IMR-90 (cell line): ENCODE measurements at regions not wholly inside any gene's neighbourhood (a gene's known extent, or its start where the extent isn't known, plus 50 kb on each side); places are given as distances from the start of the nearest gene placed in this dataset.

Experiments
- ATAC-seq: fragments of 200-7000 bp; cut with Tn5 transposase; 2 replicates; pipeline ENCODE4 v1.9.1; 2020; ENCODE audit warnings: low read depth, mild to moderate bottlenecking, moderate library complexity
- BruUV-seq: library from RNA; stranded (reverse); fragments of 400-500 nt; replicated peaks from 2 replicates; lab custom pipeline; 2021; lab: Mats Ljungman, UMichigan
- CTCF ChIA-PET: fragments of 300-600 bp; formaldehyde crosslinking; extraction: SDS; loops from one replicate; lab custom pipeline; 2021; ENCODE audit warnings: antibody characterized with exemption; lab: Yijun Ruan, JAX
- POLR2A ChIA-PET: fragments of 300-600 bp; sonication (Branson Sonifier 250); formaldehyde crosslinking; loops from one replicate; lab custom pipeline; 2022; ENCODE audit warnings: antibody characterized with exemption; ENCODE audit not compliant: unreplicated experiment; lab: Charles Lee
- DNase-seq: peaks from one replicate; pipeline ENCODE4 v3.0.0; 2013
- H2AFZ ChIP-seq: replicated peaks from 2 replicates; pipeline ENCODE3; 2013; ENCODE audit warnings: low read length, mild to moderate bottlenecking; ENCODE audit not compliant: poor library complexity
- H2AK5ac ChIP-seq: 2 replicates; pipeline ENCODE4 v1.6.1; 2013; ENCODE audit warnings: low read depth, low read length, inconsistent platforms
- H2AK9ac ChIP-seq: replicated peaks from 2 replicates; pipeline ENCODE3; 2013; ENCODE audit warnings: mild to moderate bottlenecking, low read depth, low read length, moderate library complexity; ENCODE audit not compliant: poor library complexity
- H2BK120ac ChIP-seq: 2 replicates; pipeline ENCODE4 v1.6.1; 2013; ENCODE audit warnings: low read depth, low read length, inconsistent platforms
- H2BK15ac ChIP-seq: 3 replicates; pipeline ENCODE4 v1.6.1; 2013; ENCODE audit warnings: low read depth, low read length, inconsistent platforms
- H2BK20ac ChIP-seq: 2 replicates; pipeline ENCODE4 v1.6.1; 2013; ENCODE audit warnings: low read depth, mild to moderate bottlenecking, inconsistent platforms, low read length, moderate library complexity
- H2BK5ac ChIP-seq: 2 replicates; pipeline ENCODE4 v1.6.1; 2013; ENCODE audit warnings: mild to moderate bottlenecking, low read depth, low read length, inconsistent platforms; ENCODE audit not compliant: poor library complexity, severe bottlenecking
- H3K14ac ChIP-seq: replicated peaks from 2 replicates; pipeline ENCODE4 v1.6.1; 2013; ENCODE audit warnings: low read depth, low read length, inconsistent platforms
- H3K18ac ChIP-seq: 2 replicates; pipeline ENCODE4 v1.6.1; 2013; ENCODE audit warnings: low read depth, low read length, control low read depth
- H3K23ac ChIP-seq: 2 replicates; pipeline ENCODE4 v1.6.1; 2013; ENCODE audit warnings: low read depth, low read length, inconsistent platforms
- H3K27ac ChIP-seq: 2 replicates; pipeline ENCODE4 v1.5.1; 2013; ENCODE audit warnings: mild to moderate bottlenecking, control low read depth, low read length; ENCODE audit not compliant: insufficient read depth
- H3K27me3 ChIP-seq: 2 replicates; pipeline ENCODE4 v1.6.1; 2013; ENCODE audit warnings: low read length; ENCODE audit not compliant: control insufficient read depth, insufficient read depth
- H3K36me3 ChIP-seq: 2 replicates; pipeline ENCODE4 v1.6.1; 2013; ENCODE audit warnings: low read length, mixed read lengths; ENCODE audit not compliant: control insufficient read depth, insufficient read depth
- H3K4ac ChIP-seq: 2 replicates; pipeline ENCODE4 v1.6.1; 2013; ENCODE audit warnings: low read depth, low read length, inconsistent platforms
- H3K4me1 ChIP-seq: 2 replicates; pipeline ENCODE4 v1.6.1; 2013; ENCODE audit warnings: low read length, mixed read lengths; ENCODE audit not compliant: control insufficient read depth, insufficient read depth
- H3K4me2 ChIP-seq: 2 replicates; pipeline ENCODE4 v1.6.1; 2013; ENCODE audit warnings: low read depth, mild to moderate bottlenecking, control low read depth, low read length, moderate library complexity
- H3K4me3 ChIP-seq: 2 replicates; pipeline ENCODE4 v1.5.1; 2013; ENCODE audit warnings: low read depth, mild to moderate bottlenecking, control low read depth, low read length, moderate library complexity; ENCODE audit not compliant: insufficient read depth
- H3K56ac ChIP-seq: 2 replicates; pipeline ENCODE4 v1.6.1; 2013; ENCODE audit warnings: low read length, inconsistent platforms; ENCODE audit not compliant: insufficient read depth; ENCODE audit errors: extremely low read depth
- H3K79me1 ChIP-seq, 2 experiments: 2 replicates each; pipeline ENCODE4 v1.6.1; 2013; ENCODE audit warnings: low read length in 2 of 2, inconsistent platforms in 1 of 2, low read depth in 1 of 2
- H3K9ac ChIP-seq: 2 replicates; pipeline ENCODE4 v1.6.1; 2013; ENCODE audit warnings: low read depth, low read length, control low read depth
- H3K9me1 ChIP-seq: 2 replicates; pipeline ENCODE4 v1.6.1; 2013; ENCODE audit warnings: low read length, inconsistent platforms; ENCODE audit not compliant: insufficient read depth
- H3K9me3 ChIP-seq: 2 replicates; pipeline ENCODE4 v1.6.1; 2013; ENCODE audit warnings: low read length; ENCODE audit not compliant: control insufficient read depth, insufficient read depth
- H4K20me1 ChIP-seq: 2 replicates; pipeline ENCODE4 v1.6.1; 2013; ENCODE audit warnings: low read length, inconsistent platforms; ENCODE audit not compliant: insufficient read depth
- H4K5ac ChIP-seq: 2 replicates; pipeline ENCODE4 v1.6.1; 2013; ENCODE audit warnings: mild to moderate bottlenecking, low read depth, low read length, control low read depth
- H4K8ac ChIP-seq, 2 experiments: 2 replicates each; pipeline ENCODE4 v1.6.1; 2013; ENCODE audit warnings: low read depth in 2 of 2, low read length in 2 of 2, control low read depth in 1 of 2, inconsistent platforms in 1 of 2
- H4K91ac ChIP-seq: 2 replicates; pipeline ENCODE4 v1.6.1; 2013; ENCODE audit warnings: low read depth, low read length, inconsistent platforms; ENCODE audit not compliant: insufficient read depth
- BHLHE40 ChIP-seq: fragments of 150-350 bp; IDR thresholded peaks from 2 replicates; pipeline ENCODE4 v1.6.1; 2016; ENCODE audit warnings: mild to moderate bottlenecking, low read depth, low read length
- CTCF ChIP-seq: conservative IDR thresholded peaks from 2 replicates; pipeline ENCODE4 v1.5.1; 2012; ENCODE audit warnings: mild to moderate bottlenecking, low read depth, low read length, improper control_type of control experiment
- FOS ChIP-seq: fragments of 150-350 bp; IDR thresholded peaks from 2 replicates; pipeline ENCODE4 v1.6.1; 2016; ENCODE audit warnings: low read depth, low read length
- MAFK ChIP-seq: IDR thresholded peaks from 2 replicates; pipeline ENCODE4 v1.6.1; 2012; ENCODE audit warnings: low read depth, low read length, improper control_type of control experiment
- MXI1 ChIP-seq: IDR thresholded peaks from 2 replicates; pipeline ENCODE4 v1.6.1; 2012; ENCODE audit warnings: low read depth, mild to moderate bottlenecking, low read length, moderate library complexity, borderline replicate concordance
- NFE2L2 ChIP-seq: fragments of 150-350 bp; IDR thresholded peaks from 2 replicates; pipeline ENCODE4 v1.6.1; 2016; ENCODE audit warnings: low read depth, mild to moderate bottlenecking, low read length
- RAD21 ChIP-seq: IDR thresholded peaks from 2 replicates; pipeline ENCODE4 v1.6.1; 2012; ENCODE audit warnings: low read length, improper control_type of control experiment
- RCOR1 ChIP-seq: IDR thresholded peaks from 2 replicates; pipeline ENCODE4 v1.6.1; 2012; ENCODE audit warnings: mild to moderate bottlenecking, low read length, improper control_type of control experiment; ENCODE audit not compliant: insufficient replicate concordance
- RFX5 ChIP-seq: IDR thresholded peaks from 2 replicates; pipeline ENCODE4 v1.8.0; 2012; ENCODE audit warnings: low read depth, mild to moderate bottlenecking, low read length, moderate library complexity
- WGBS, 2 experiments: methylation state at CpG; one replicate each; pipeline versions ENCODE4 v1.1.5 to v1.1.7; 2013; ENCODE audit warnings: missing lambda C conversion rate in 2 of 2; ENCODE audit not compliant: insufficient read length in 1 of 2; ENCODE audit errors: extremely low coverage in 2 of 2; 5-methylcytosine and 5-hydroxymethylcytosine counted together
- dilution Hi-C: fragments of 300-500 bp; cut with HindIII; formaldehyde crosslinking; loops from one replicate; pipeline ENCODE4 v1.14.3; 2018; ENCODE audit warnings: low sequenced_read_pairs; ENCODE audit not compliant: unreplicated experiment
- in situ Hi-C: fragments of 300-500 bp; cut with MboI; formaldehyde crosslinking; loops from 3 replicates; pipeline ENCODE4 v1.14.3; 2019; ENCODE audit warnings: low sequenced_read_pairs, inconsistent platforms, mixed read lengths
- intact Hi-C: fragments of 100-400 bp; cut with micrococcal nuclease; formaldehyde crosslinking; loops from 2 replicates; pipeline ENCODE4 v1.10.0; 2022
- TF ChIP-seq, protein P1 (sequence below): fragments of 150-350 bp; IDR thresholded peaks from 2 replicates; pipeline ENCODE4 v1.6.1; 2017; ENCODE audit warnings: mild to moderate bottlenecking, antibody characterized with exemption, low read length, low read depth
- TF ChIP-seq, protein P2 (sequence below): fragments of 150-350 bp; IDR thresholded peaks from 2 replicates; pipeline ENCODE4 v1.6.1; 2016; ENCODE audit warnings: low read depth, mild to moderate bottlenecking, low read length, moderate library complexity, borderline replicate concordance

GRCh38 chr22:27455526-27455925 lies 346.0 kb downstream of the MN1 start:
- DNase-seq: no peak

More at GRCh38 chr22:27455526-27455925, 346.0 kb downstream of the MN1 start:
- no peak overlapping the region for H4K91ac ChIP-seq
- no peaks in the 10 kb centered on the region for H3K36me3 ChIP-seq
- ChIA-PET CTCF (no interaction called here), POLR2A (no interaction called here)
- WGBS, 2 experiments: 80% methylated on average over 1 of the region's 2 CpGs; no CpG with 5 or more reads in 1 of the 2 experiments
- H2BK15ac ChIP-seq: 0 out of 3 replicates have a peak overlapping the region, but pooled peaks have one; percentile 52
- H2AK5ac ChIP-seq: no peak overlapping the region
- no peak overlapping the region for H3K18ac ChIP-seq
- no peak overlapping the region for H4K8ac ChIP-seq
- H3K4me3 ChIP-seq: no peak overlapping the region
- no peak overlapping the region for H3K4me2 ChIP-seq
- H2AFZ ChIP-seq: no peak overlapping the region
- no peak overlapping the region for H3K56ac ChIP-seq
- TF ChIP-seq NFE2L2 (no peak), RAD21 (no peak), BHLHE40 (no peak), FOS (no peak), CTCF (no peak), RCOR1 (no peak), RFX5 (no peak), MAFK (no peak), MXI1 (no peak)
- TF ChIP-seq, protein P1, sequence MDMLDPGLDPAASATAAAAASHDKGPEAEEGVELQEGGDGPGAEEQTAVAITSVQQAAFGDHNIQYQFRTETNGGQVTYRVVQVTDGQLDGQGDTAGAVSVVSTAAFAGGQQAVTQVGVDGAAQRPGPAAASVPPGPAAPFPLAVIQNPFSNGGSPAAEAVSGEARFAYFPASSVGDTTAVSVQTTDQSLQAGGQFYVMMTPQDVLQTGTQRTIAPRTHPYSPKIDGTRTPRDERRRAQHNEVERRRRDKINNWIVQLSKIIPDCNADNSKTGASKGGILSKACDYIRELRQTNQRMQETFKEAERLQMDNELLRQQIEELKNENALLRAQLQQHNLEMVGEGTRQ: no peak
- TF ChIP-seq, protein P2, sequence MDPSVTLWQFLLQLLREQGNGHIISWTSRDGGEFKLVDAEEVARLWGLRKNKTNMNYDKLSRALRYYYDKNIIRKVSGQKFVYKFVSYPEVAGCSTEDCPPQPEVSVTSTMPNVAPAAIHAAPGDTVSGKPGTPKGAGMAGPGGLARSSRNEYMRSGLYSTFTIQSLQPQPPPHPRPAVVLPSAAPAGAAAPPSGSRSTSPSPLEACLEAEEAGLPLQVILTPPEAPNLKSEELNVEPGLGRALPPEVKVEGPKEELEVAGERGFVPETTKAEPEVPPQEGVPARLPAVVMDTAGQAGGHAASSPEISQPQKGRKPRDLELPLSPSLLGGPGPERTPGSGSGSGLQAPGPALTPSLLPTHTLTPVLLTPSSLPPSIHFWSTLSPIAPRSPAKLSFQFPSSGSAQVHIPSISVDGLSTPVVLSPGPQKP: no peak
- H3K14ac ChIP-seq: no peak overlapping the region
- in situ Hi-C loops (no loop called here), dilution Hi-C loops (no loop called here), intact Hi-C loops (loop anchor here (5.0 kb wide), 1 partner anchor 33 kb away; no protein-coding TSS in a partner anchor)
- no peak overlapping the region for H4K5ac ChIP-seq
- no TSS peak for BruUV-seq
- no peak overlapping the region for H3K27ac ChIP-seq
- no peaks in the 10 kb centered on the region for H4K20me1 ChIP-seq
- no peak for ATAC-seq
- peaks cover 14% of the 10 kb centered on the region for H3K9me1 ChIP-seq
- no peak overlapping the region for H2BK5ac ChIP-seq
- 0 out of 2 replicates have a peak overlapping the region, but pooled peaks have one; percentile 18 for H2BK120ac ChIP-seq
- peak overlapping the region; percentile 58 for H2BK20ac ChIP-seq
- H3K27me3 ChIP-seq: peaks cover 1% of the 10 kb centered on the region; the same call in 1 of the 2 replicates
- no peaks in the 10 kb centered on the region for H3K79me1 ChIP-seq
- no peak overlapping the region for H2AK9ac ChIP-seq
- H3K9me3 ChIP-seq: peaks cover 1% of the 10 kb centered on the region
- no peak overlapping the region for H3K9ac ChIP-seq
- peaks cover 12% of the 10 kb centered on the region for H3K4me1 ChIP-seq
- no peak overlapping the region for H3K23ac ChIP-seq
- H3K4ac ChIP-seq: 0 out of 2 replicates have a peak overlapping the region, but pooled peaks have one; percentile 13
